HG02970 (cell line): ENCODE measurements at regions not wholly inside any gene's neighbourhood (a gene's known extent, or its start where the extent isn't known, plus 50 kb on each side); places are given as distances from the start of the nearest gene placed in this dataset.
"Not testable (repeated sequence)": the region's sequence is repeated elsewhere in the genome, so short reads cannot be mapped to it uniquely, and the experiment has no call there.

Source experiments
- ATAC-seq: cut with Tn5 transposase; IDR thresholded peaks from one replicate; pipeline ENCODE4 v1.9.1; 2021; ENCODE audit warnings: mild to moderate bottlenecking, moderate library complexity, moderate number of reproducible peaks; ENCODE audit not compliant: unreplicated experiment, low FRiP score

- ATAC-seq = peak; percentile 97
Measured at GRCh38 chr3:59374818-59375211, 325.0 kb upstream of the CFAP20DC start.

- ATAC-seq = peak; percentile 32
Measured at GRCh38 chr3:59374091-59374817, 324.4 kb upstream of the CFAP20DC start.

- ATAC-seq = no peak
Measured at GRCh38 chr3:59372346-59372745, 322.5 kb upstream of the CFAP20DC start.

GRCh38 chr3:59368900-59369675 is 319.3 kb upstream of the CFAP20DC start:
- ATAC-seq = no peak

DNA sequence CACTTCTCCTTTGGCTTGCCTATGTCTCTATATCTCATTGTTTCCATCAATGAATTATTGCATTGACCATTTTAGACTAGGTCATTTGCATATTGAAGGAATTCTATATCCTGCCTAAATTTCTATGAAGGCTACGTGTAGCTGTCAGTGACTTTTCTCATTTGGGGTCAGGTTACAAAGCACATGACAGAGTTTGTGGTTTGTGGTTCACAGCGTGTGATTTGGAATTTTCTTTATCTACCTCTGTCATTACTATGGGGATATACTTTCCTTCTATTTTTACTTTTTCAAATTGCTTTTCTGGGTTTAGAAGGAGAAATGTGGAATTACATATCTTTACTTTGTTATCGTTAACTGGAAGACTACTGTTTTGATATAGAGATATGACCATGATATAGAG is 317.3 kb upstream of the CFAP20DC start:
- ATAC-seq = no peak

DNA sequence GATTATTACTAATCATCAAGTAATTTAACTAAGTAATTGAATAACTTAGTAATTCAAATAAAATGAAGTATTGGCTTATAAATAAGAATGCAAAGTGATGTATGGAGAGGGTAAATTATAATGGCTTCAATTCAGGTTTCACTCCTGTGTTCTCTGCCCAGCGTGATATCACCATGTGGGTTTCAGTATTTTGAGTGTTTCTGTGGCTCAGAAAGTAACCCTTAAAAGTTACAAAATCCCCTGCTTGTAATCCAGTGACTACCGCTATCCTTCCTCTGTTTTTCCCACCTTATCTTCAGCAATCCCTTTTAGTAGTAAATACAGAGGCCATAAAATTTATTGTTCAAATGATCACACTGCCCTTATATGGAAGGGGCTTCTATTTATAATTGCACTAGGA is 316.4 kb upstream of the CFAP20DC start:
- no peak for ATAC-seq

GRCh38 chr3:59364496-59364895 is 314.7 kb upstream of the CFAP20DC start:
- no peak for ATAC-seq

- ATAC-seq = not testable (repeated sequence)
Measured at GRCh38 chr3:59360312-59360711, 310.5 kb upstream of the CFAP20DC start.

DNA sequence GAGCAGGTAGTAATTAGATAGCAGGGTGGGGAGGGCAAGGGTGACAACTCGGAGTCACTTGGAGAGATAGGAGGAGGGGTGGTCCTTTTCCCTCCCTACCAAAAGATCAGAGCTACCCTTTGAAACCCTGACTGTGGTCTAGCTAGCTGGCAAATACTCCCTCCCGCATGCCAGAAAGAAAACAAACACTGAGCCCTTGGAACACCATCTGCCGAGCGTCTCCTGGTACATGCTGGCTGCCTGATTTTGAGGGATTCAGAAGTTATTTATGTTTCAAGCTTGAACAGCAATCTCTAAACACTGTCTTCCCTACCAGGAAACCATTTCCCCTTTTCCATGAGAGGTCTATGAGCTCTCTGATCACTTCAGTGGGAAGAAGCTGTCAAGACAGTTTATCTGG is 291.6 kb upstream of the CFAP20DC start:
- no peak for ATAC-seq

- no peak for ATAC-seq
Measured at GRCh38 chr3:59339818-59340217, 290.0 kb upstream of the CFAP20DC start.

DNA sequence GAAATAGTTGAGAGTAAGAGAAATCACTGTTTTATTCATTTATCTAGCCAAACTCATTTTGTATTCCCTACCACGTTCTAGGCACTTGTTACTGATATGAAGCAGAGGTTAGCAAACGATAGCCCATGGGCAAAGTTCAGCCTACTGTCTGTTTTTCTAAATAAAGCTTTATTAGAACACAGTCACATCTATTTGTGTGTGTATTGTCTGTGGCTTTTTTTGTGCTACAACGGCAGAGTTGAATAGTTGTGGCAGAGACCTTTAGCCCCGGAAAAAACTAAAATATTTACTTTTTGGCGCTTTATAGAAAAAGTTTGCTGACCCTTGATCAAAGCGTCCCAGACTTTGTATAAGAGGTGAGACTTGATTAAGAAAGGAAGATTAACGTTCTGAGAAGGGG is 289.1 kb upstream of the CFAP20DC start:
- ATAC-seq = no peak

- no peak for ATAC-seq
Measured at GRCh38 chr3:59335338-59335737, 285.5 kb upstream of the CFAP20DC start.

DNA sequence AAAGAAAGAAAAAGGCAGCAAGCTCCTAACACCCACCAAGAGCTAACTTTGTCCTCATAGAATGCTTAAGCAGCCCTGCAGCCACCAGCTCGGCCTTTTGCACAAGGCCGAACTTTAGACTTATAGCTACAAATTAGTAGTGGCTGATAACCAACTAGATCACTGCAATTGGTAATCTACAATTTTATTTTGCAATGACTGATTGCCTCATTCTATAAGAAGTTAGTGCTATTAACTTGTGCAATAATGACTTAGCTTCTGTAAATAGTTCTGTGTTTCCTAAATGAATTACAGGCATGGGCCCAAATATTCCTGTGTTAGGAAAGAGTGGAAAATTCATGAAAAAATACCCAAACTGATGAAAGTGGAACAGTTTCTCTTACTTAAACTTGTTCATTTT is 284.8 kb upstream of the CFAP20DC start:
- ATAC-seq = no peak

- no peak for ATAC-seq
Measured at GRCh38 chr3:59327376-59327808, 277.6 kb upstream of the CFAP20DC start.

- no peak for ATAC-seq
Measured at GRCh38 chr3:59326246-59327024, 276.6 kb upstream of the CFAP20DC start.

DNA sequence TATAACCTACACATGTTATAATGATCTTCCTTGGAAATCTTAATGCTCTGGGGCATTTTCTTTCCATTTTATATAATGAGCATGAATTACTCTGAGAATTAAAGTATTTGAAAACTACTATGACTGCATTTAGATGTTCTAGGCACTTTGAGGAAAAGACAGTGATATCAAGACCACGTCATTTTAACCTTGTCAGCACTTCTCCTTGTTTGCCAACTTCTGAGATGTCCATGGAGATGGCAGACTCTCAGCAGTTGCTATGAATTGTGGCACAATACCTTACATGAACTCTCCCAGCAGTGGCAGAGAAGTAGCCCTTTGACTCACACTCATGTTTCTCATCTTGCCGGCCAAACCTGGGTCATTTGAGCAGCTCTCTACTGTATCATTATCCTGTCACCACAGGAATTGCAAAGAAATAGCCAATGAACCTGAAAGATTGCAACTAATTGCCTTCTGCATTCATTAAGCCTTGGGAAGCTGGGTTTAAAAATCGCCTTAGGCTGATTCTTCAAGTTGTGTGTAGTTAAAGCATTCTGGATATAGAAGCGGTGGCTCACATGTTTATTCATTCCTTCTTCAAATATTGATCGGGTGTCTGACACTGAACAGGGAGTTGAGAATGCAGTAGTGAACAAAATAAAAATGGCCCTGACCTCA is 272.2 kb upstream of the CFAP20DC start:
- ATAC-seq = no peak

- ATAC-seq = no peak
Measured at GRCh38 chr3:59320080-59320479, 270.3 kb upstream of the CFAP20DC start.

GRCh38 chr3:59319442-59319841 is 269.6 kb upstream of the CFAP20DC start:
- no peak for ATAC-seq

DNA sequence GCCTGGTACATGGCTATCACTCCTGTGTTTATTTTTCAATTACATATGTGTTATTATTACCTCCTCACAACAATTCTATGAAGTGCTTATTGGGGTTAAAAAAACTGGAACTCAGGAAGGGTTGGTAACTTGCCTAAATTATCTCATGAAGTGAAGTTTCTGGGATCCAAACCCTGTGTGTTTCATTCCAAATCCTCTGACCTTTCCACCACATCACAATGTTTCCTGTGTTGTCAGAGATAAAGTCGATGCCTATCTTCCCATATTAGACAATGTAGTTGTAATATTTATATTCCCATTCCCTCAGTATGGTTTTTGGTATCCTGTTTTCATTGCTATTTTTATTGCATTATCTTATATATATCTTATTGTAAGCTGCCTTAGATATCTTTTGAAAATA is 269.1 kb upstream of the CFAP20DC start:
- ATAC-seq = no peak

DNA sequence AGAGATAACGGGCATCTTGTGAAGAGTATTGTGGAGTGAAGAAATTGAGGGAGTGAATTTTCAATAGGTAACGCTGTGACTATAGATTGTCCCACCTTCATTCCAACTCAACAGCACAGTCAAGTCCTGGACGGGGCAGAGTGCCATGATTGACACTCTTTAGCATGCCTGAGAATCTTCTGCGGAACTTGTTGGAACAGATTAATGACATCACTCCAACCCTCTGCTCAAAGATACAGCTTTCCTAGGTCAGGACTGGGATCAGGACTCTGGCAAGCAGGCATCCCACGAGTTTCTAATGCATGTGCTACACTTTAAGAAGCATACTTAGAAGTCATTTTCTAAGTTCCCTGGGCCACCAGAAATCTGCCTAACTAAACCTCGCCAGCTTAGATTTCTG is 267.6 kb upstream of the CFAP20DC start:
- ATAC-seq = no peak
